ENCODE measurements at regions not wholly inside any gene's neighbourhood (a gene's known extent, or its start where the extent isn't known, plus 50 kb on each side); places are given as distances from the start of the nearest gene placed in this dataset.

DNA sequence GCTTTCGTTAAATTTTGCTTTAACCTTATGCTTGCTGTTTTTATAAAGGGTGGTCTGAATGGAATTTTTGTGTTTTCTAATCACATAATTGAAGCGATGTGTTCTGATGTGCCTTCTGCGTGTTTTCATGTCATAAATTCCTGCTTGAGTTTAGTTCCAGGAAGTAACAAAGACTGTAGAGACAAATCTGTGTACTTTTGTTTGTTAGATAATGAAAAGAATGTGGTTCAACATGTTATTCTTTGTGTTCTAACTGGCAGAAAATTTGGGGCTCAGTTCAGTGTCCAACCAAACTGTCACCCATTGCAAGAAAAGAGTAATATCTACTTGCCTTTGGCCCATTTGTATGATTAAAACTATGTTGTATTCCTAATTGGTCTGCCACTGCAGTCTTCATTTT, 324.0 kb downstream of the DIPK2A start:
- H3K79me2 ChIP-seq (ENCODE audit: insufficient read depth, low read length), result no peaks in the 10 kb centered on the region
- no peak overlapping the region for H3K9ac ChIP-seq (ENCODE audit: low read length)
- no peak overlapping the region for H3K27ac ChIP-seq (ENCODE audit: low read depth, low read length, poor library complexity, severe bottlenecking)
- H2AFZ ChIP-seq (ENCODE audit: low read length), result no peak overlapping the region
- H3K9me3 ChIP-seq (ENCODE audit: low read length), result no peaks in the 10 kb centered on the region
- TF ChIP-seq EZH2 (IDR thresholded peaks at IDR 0.05; ENCODE audit: borderline replicate concordance, low read length) (no peak), CTCF (IDR thresholded peaks at IDR 0.05; ENCODE audit: low read length) (no peak)
- H3F3A ChIP-seq (ENCODE audit: insufficient read depth, low read length), result no peaks in the 10 kb centered on the region
- no peak overlapping the region for H3K4me2 ChIP-seq (ENCODE audit: low read length)
- no peaks in the 10 kb centered on the region for H3K9me2 ChIP-seq (ENCODE audit: low read depth, low read length)
- H4K20me1 ChIP-seq (ENCODE audit: insufficient read depth, low read length), result no peaks in the 10 kb centered on the region
- H3K36me3 ChIP-seq (ENCODE audit: insufficient read depth, low read length), result no peaks in the 10 kb centered on the region
- no peaks in the 10 kb centered on the region for H3K4me1 ChIP-seq (ENCODE audit: insufficient read depth, low read length, severe bottlenecking)
- no peak overlapping the region for H3K4me3 ChIP-seq (ENCODE audit: low read depth, low read length, poor library complexity, severe bottlenecking)
- H3K27me3 ChIP-seq (ENCODE audit: insufficient read depth, low read length), result no peaks in the 10 kb centered on the region

DNA sequence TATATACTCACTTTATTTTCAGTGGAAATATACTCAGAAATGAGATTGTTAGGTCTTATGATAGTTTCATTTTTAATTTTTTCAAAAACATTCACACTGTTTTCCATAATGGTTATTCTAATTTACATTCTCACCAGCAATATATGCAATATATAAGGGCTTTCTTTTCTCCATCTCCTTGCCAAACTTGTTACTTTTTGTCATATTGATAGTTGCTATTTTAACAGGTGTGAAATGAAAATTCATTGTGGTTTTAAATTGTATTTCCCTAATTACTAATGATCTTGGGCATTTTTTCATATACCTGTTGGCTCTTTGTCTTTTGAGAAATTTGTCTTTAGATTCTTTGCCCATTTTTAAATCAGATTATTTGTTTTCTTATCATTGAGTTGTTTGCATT, 325.2 kb downstream of the DIPK2A start:
- Histone ChIP-seq H4K20me1 (ENCODE audit: insufficient read depth, low read length) (no peaks in the 10 kb centered on the region), H3K36me3 (ENCODE audit: insufficient read depth, low read length) (no peaks in the 10 kb centered on the region), H3K27me3 (ENCODE audit: insufficient read depth, low read length) (no peaks in the 10 kb centered on the region), H2AFZ (ENCODE audit: low read length) (no peak overlapping the region), H3F3A (ENCODE audit: insufficient read depth, low read length) (no peaks in the 10 kb centered on the region), H3K9me2 (ENCODE audit: low read depth, low read length) (no peaks in the 10 kb centered on the region), H3K9ac (ENCODE audit: low read length) (no peak overlapping the region), H3K79me2 (ENCODE audit: insufficient read depth, low read length) (no peaks in the 10 kb centered on the region), H3K9me3 (ENCODE audit: low read length) (no peaks in the 10 kb centered on the region), H3K4me3 (ENCODE audit: low read depth, low read length, poor library complexity, severe bottlenecking) (no peak overlapping the region), H3K27ac (ENCODE audit: low read depth, low read length, poor library complexity, severe bottlenecking) (no peak overlapping the region), H3K4me1 (ENCODE audit: insufficient read depth, low read length, severe bottlenecking) (no peaks in the 10 kb centered on the region), H3K4me2 (ENCODE audit: low read length) (no peak overlapping the region)
- no peak for TF ChIP-seq EZH2 (IDR thresholded peaks at IDR 0.05; ENCODE audit: borderline replicate concordance, low read length)
- TF ChIP-seq CTCF (IDR thresholded peaks at IDR 0.05; ENCODE audit: low read length), result no peak

- Histone ChIP-seq H3K27ac (ENCODE audit: low read depth, low read length, poor library complexity, severe bottlenecking) (no peak overlapping the region), H3K79me2 (ENCODE audit: insufficient read depth, low read length) (no peaks in the 10 kb centered on the region), H3K9me3 (ENCODE audit: low read length) (no peaks in the 10 kb centered on the region), H3K36me3 (ENCODE audit: insufficient read depth, low read length) (no peaks in the 10 kb centered on the region), H3K4me2 (ENCODE audit: low read length) (no peak overlapping the region), H2AFZ (ENCODE audit: low read length) (no peak overlapping the region), H3K4me1 (ENCODE audit: insufficient read depth, low read length, severe bottlenecking) (no peaks in the 10 kb centered on the region), H4K20me1 (ENCODE audit: insufficient read depth, low read length) (no peaks in the 10 kb centered on the region), H3K27me3 (ENCODE audit: insufficient read depth, low read length) (no peaks in the 10 kb centered on the region), H3K4me3 (ENCODE audit: low read depth, low read length, poor library complexity, severe bottlenecking) (no peak overlapping the region), H3F3A (ENCODE audit: insufficient read depth, low read length) (no peaks in the 10 kb centered on the region), H3K9ac (ENCODE audit: low read length) (no peak overlapping the region), H3K9me2 (ENCODE audit: low read depth, low read length) (no peaks in the 10 kb centered on the region)
- TF ChIP-seq EZH2 (IDR thresholded peaks at IDR 0.05; ENCODE audit: borderline replicate concordance, low read length) (no peak), CTCF (IDR thresholded peaks at IDR 0.05; ENCODE audit: low read length) (no peak)
Observed at GRCh38 chr3:144301863-144302262, 330.2 kb downstream of the DIPK2A start.
